ENCODE measurements at regions not wholly inside any gene's neighbourhood (a gene's known extent, or its start where the extent isn't known, plus 50 kb on each side); places are given as distances from the start of the nearest gene placed in this dataset.
A peak's percentile ranks its signal among the peaks of the same experiment; 100 is the strongest.
"Not testable (repeated sequence)": the region's sequence is repeated elsewhere in the genome, so short reads cannot be mapped to it uniquely, and the experiment has no call there.

DNA sequence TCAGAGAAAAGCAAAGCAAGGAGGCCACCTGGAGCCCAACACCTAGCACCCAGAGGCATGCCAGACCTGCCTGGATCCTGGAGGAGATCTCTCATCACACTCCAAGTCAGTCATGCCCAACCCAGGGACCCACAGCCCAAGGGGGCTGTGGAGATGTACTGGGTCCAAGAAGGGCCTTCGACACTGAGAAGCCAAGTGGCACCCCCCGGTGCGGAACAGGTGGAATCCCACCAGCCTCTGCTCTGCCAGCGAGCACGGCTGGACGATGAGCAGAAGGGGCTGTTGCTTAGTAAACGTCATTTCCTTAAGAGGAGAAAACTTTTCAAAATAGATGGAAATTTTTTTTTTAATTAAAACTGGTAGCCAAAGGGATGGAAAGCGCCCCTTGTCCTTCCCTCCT is 171.9 kb upstream of the GRK3 start:
- no peaks in the 10 kb centered on the region for H3K9me3 ChIP-seq (ENCODE audit: control insufficient read depth, low read length)
- H3K4me3 ChIP-seq (ENCODE audit: low read length) = no peak overlapping the region
- H3K27me3 ChIP-seq (ENCODE audit: control insufficient read depth, insufficient read depth, low read length) = no peaks in the 10 kb centered on the region
- no peaks in the 10 kb centered on the region for H3K36me3 ChIP-seq (ENCODE audit: control insufficient read depth, insufficient read depth, low read length)
- no peak overlapping the region for H3K9ac ChIP-seq (ENCODE audit: low read length)
- peaks cover 18% of the 10 kb centered on the region for H3K4me1 ChIP-seq (ENCODE audit: control insufficient read depth, insufficient read depth, low read length)

DNA sequence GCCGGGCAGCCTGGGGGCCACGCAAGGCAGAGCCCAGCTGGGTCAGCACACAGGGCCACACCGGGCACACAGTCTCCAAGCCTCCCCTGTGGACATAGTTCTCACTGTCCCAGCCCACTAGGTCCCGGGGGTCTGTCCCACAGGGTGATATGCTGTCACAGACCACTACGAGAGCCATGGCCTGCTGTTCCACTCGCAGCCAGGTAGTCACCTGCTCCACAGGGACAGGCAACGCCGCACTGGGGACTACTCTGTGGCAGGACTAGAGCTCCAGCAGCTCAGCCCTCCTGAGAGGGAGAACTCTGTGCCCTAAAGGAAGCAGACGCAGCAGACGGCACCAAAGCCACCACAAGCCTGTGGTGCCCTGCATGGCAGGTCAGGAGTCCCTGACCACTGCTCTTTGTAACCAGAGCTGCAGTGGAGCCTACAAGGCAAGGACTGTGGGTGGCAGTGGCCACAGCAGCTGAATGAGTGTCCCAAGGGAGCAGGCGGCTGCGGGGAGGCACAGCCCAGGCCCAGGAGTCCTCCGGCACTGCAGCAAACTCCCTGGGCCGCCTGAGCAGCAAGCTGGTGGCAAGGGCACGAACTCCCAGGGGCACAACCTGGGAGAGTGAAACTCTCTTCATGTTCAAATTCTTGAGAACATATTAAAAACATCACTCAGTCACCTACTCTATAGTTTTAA is 171.2 kb upstream of the GRK3 start:
- peaks cover 18% of the 10 kb centered on the region for H3K4me1 ChIP-seq (ENCODE audit: control insufficient read depth, insufficient read depth, low read length)
- no peaks in the 10 kb centered on the region for H3K9me3 ChIP-seq (ENCODE audit: control insufficient read depth, low read length)
- H3K9ac ChIP-seq (ENCODE audit: low read length) = no peak overlapping the region
- no peaks in the 10 kb centered on the region for H3K36me3 ChIP-seq (ENCODE audit: control insufficient read depth, insufficient read depth, low read length)
- H3K4me3 ChIP-seq (ENCODE audit: low read length) = no peak overlapping the region
- no peaks in the 10 kb centered on the region for H3K27me3 ChIP-seq (ENCODE audit: control insufficient read depth, insufficient read depth, low read length)

DNA sequence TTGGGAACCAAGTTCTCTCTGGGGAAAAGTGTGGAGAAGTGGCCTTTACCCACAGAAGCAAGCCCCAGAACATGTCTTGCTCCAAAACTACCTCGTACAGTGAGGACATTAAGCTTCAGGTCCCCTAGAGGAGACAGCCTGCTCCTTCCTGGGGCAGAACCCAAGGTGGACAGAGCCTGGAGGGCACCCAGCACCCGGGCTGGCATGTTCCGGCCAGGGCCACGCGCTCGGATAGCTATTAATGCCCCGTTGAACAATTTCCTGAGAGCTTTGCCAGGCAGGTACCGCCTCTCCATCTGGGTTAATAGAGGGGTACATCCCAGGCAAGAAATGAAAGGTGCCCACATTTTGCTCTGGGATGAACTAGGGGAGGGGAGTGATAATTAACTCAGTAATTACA is 169.0 kb upstream of the GRK3 start:
- Histone ChIP-seq H3K4me1 (ENCODE audit: control insufficient read depth, insufficient read depth, low read length) (peaks cover 17% of the 10 kb centered on the region), H3K36me3 (ENCODE audit: control insufficient read depth, insufficient read depth, low read length) (no peaks in the 10 kb centered on the region), H3K27me3 (ENCODE audit: control insufficient read depth, insufficient read depth, low read length) (no peaks in the 10 kb centered on the region)

DNA sequence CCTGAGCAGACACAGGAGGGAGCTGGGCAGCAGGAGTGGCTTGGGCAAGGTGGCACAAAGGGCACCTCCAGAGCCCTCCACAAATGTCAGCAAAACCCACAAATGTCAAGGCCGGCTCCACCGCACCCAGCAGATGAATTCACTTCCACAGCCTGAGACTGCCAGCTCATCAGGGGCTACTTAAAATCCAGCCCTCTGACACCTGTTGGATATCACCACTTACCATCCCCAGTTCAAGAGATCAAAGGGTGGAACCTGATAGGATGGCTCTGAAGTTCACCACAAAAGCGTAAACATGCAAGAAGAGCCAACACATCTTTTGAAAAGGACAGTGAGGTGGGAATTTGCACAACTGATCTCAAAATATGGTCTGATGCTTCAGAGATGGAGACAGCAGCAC is 168.6 kb upstream of the GRK3 start:
- Histone ChIP-seq H3K4me3 (ENCODE audit: low read length) (no peak overlapping the region), H3K27me3 (ENCODE audit: control insufficient read depth, insufficient read depth, low read length) (no peaks in the 10 kb centered on the region), H3K9ac (ENCODE audit: low read length) (no peak overlapping the region), H3K9me3 (ENCODE audit: control insufficient read depth, low read length) (no peaks in the 10 kb centered on the region), H3K36me3 (ENCODE audit: control insufficient read depth, insufficient read depth, low read length) (no peaks in the 10 kb centered on the region), H3K4me1 (ENCODE audit: control insufficient read depth, insufficient read depth, low read length) (peaks cover 17% of the 10 kb centered on the region)

More for the DNA sequence above, 169.0 kb upstream of the GRK3 start:
- Histone ChIP-seq H3K9ac (ENCODE audit: low read length) (no peak overlapping the region), H3K9me3 (ENCODE audit: control insufficient read depth, low read length) (no peaks in the 10 kb centered on the region), H3K4me3 (ENCODE audit: low read length) (no peak overlapping the region)

DNA sequence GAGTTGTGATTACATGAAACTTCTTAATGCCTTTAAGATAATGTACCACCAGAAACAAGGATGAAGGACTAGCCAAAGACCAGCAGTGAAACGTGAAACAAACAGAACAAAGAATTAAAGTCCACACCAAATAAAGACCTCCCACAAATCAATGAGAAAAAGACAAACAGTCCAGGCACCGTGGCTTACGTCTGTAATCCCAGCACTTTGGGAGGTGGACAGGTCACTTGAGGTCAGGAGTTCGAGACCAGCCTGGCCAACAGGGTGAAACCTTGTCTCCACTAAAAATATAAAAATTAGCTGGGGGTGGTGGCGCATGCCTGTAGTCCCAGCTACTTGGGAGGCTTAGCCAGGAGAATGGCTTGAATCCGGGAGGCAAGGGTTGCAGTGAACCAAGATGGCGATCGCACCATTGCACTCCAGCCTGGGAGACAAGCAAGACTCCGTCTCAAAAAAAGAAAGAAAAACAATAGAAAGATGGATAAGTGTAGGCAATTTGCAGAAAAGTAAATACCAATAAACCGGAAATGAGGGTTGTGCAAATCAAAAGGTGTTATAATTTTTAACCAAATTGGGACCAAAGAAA is 167.8 kb upstream of the GRK3 start:
- Histone ChIP-seq H3K27me3 (ENCODE audit: control insufficient read depth, insufficient read depth, low read length) (no peaks in the 10 kb centered on the region), H3K36me3 (ENCODE audit: control insufficient read depth, insufficient read depth, low read length) (no peaks in the 10 kb centered on the region), H3K4me1 (ENCODE audit: control insufficient read depth, insufficient read depth, low read length) (peaks cover 18% of the 10 kb centered on the region), H3K9me3 (ENCODE audit: control insufficient read depth, low read length) (no peaks in the 10 kb centered on the region), H3K4me3 (ENCODE audit: low read length) (no peak overlapping the region), H3K9ac (ENCODE audit: low read length) (no peak overlapping the region)

DNA sequence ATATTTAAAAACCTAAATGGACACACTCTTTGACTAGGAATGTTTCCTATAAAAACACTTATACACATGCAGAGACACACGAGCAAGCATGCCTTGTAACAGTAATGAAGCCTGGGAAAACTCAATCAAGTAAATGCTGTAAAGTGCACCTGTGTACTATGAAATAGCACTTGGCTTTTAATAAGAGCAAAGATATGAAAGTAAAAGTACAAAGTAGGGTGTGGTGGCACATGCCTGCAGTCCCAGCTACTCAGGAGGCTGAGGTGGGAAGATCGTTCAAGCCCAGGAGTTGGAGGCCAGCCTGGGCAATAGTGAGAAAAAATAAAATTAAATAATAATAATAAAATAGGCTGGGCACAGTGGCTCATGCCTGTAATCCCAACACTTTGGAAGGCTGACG is 166.9 kb upstream of the GRK3 start:
- peaks cover 16% of the 10 kb centered on the region for H3K4me1 ChIP-seq (ENCODE audit: control insufficient read depth, insufficient read depth, low read length)

DNA sequence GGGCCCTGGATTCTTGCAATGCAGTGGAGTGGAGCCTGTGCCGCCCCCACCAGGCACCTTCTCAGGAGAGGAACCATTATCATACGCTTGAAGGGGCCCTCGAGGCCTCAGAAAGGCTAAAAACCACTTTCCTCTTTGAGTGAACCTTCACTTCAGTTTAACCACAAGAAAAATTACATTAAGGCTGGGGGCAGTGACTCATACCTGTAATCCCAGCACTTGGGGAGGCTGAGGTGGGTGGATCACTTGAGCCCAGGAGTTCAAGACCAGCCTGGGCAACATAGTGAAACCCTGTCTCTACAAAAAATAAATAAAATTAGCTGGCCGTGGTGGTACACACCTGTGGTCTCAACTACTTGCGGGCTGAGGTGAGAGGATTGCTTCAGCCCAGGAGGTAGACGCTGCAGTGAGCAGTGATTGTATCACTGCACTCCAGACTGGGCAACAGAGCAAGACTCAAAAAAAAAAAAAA is 165.8 kb upstream of the GRK3 start:
- H3K27me3 ChIP-seq (ENCODE audit: control insufficient read depth, insufficient read depth, low read length); H3K9ac ChIP-seq (ENCODE audit: low read length): not testable (repeated sequence)
- H3K4me1 ChIP-seq (ENCODE audit: control insufficient read depth, insufficient read depth, low read length) = peaks cover 26% of the 10 kb centered on the region

More for the DNA sequence above, 166.9 kb upstream of the GRK3 start:
- no peak overlapping the region for H3K4me3 ChIP-seq (ENCODE audit: low read length)
- H3K9me3 ChIP-seq (ENCODE audit: control insufficient read depth, low read length) = no peaks in the 10 kb centered on the region
- H3K9ac ChIP-seq (ENCODE audit: low read length) = no peak overlapping the region
- no peaks in the 10 kb centered on the region for H3K36me3 ChIP-seq (ENCODE audit: control insufficient read depth, insufficient read depth, low read length)
- no peaks in the 10 kb centered on the region for H3K27me3 ChIP-seq (ENCODE audit: control insufficient read depth, insufficient read depth, low read length)

DNA sequence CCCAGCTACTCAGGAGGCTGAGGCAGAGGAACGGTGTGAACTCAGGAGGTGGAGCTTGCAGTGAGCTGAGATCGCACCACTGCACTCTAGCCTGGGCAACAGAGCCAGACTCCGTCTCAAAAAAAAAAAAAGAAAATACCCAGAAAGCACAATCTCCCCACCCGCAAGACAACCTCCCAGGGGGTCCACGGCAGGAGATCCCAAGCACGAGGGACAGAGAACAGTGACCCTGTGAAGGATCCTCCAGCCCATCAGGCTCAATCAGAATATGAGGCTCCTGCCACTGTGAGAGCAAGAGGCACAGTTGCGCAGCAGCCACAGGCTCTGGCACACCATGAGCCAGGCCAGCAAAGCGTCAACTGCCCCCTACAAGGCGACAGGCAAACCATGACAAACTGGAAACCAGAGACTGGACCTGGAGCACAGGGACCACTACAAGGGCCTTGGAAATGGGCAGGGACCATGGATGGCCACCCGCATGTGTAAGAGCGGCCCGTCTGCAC is 164.8 kb upstream of the GRK3 start:
- Histone ChIP-seq H3K9ac (ENCODE audit: low read length) (no peak overlapping the region), H3K27me3 (ENCODE audit: control insufficient read depth, insufficient read depth, low read length) (no peaks in the 10 kb centered on the region), H3K4me1 (ENCODE audit: control insufficient read depth, insufficient read depth, low read length) (peaks cover 34% of the 10 kb centered on the region), H3K9me3 (ENCODE audit: control insufficient read depth, low read length) (no peaks in the 10 kb centered on the region), H3K36me3 (ENCODE audit: control insufficient read depth, insufficient read depth, low read length) (no peaks in the 10 kb centered on the region), H3K4me3 (ENCODE audit: low read length) (no peak overlapping the region)

More for the DNA sequence above, 165.8 kb upstream of the GRK3 start:
- not testable (repeated sequence) for H3K4me3 ChIP-seq (ENCODE audit: low read length); H3K9me3 ChIP-seq (ENCODE audit: control insufficient read depth, low read length); H3K36me3 ChIP-seq (ENCODE audit: control insufficient read depth, insufficient read depth, low read length)

DNA sequence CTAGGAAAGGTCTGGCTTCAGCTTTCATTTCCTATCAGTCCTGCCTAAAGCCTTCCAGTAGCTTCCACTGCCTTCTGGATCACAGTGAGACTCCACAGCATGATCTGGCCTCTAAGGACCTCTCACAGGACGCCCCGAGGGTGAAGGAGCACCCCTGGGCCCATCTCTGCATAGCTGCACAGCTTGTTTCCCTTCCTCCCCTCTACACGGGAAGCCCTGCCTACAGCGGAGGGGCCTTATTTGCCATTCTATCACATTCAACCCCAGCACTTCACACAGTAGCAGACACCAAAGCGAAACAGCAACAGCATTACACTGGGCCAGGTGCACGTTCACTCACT is 162.3 kb upstream of the GRK3 start:
- Histone ChIP-seq H3K36me3 (ENCODE audit: control insufficient read depth, insufficient read depth, low read length) (no peaks in the 10 kb centered on the region), H3K4me3 (ENCODE audit: low read length) (no peak overlapping the region), H3K9ac (ENCODE audit: low read length) (no peak overlapping the region), H3K9me3 (ENCODE audit: control insufficient read depth, low read length) (no peaks in the 10 kb centered on the region), H3K4me1 (ENCODE audit: control insufficient read depth, insufficient read depth, low read length) (peaks cover 39% of the 10 kb centered on the region), H3K27me3 (ENCODE audit: control insufficient read depth, insufficient read depth, low read length) (no peaks in the 10 kb centered on the region)

DNA sequence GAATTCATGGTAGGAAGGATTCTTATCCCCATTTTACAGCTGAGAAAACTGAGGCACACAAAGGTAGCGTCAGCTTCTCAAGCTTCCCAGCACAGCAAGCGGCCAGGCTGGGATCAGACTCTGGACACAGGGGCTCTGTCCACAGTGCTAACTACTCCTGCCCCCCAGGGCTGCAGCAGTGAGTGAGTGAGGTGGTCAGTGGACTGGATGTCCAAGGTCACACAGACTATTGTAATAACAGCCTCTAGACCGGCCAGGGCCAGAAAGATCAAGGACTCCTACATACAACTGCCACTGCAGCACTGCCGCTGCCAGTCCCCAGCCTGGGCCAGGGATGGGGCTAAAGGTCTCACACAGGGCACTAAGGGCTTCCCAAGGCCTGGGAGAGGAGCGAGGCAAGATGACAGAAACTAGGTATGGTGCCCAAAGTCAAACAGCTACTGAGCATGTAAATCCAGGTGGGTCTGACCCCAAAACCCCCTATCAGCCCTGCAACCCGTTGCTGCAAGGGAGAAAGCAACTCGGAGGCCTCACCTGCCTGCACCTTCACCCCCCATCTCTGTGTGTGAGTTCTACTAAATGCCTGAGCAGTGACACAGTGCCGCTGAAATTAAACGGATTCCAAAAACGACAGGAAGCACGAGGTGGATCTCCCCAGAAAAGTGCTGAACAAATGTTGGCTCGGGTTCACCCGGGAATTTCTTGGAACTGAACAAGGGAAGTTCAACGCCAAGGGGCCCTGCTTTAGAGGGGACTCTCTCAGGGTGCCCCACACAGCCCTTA is 161.8 kb upstream of the GRK3 start:
- Histone ChIP-seq H3K9me3 (ENCODE audit: control insufficient read depth, low read length) (no peaks in the 10 kb centered on the region), H3K4me1 (ENCODE audit: control insufficient read depth, insufficient read depth, low read length) (peaks cover 39% of the 10 kb centered on the region), H3K9ac (ENCODE audit: low read length) (peak overlapping the region; percentile 62), H3K36me3 (ENCODE audit: control insufficient read depth, insufficient read depth, low read length) (no peaks in the 10 kb centered on the region), H3K27me3 (ENCODE audit: control insufficient read depth, insufficient read depth, low read length) (no peaks in the 10 kb centered on the region), H3K4me3 (ENCODE audit: low read length) (peak overlapping the region; percentile 55)

DNA sequence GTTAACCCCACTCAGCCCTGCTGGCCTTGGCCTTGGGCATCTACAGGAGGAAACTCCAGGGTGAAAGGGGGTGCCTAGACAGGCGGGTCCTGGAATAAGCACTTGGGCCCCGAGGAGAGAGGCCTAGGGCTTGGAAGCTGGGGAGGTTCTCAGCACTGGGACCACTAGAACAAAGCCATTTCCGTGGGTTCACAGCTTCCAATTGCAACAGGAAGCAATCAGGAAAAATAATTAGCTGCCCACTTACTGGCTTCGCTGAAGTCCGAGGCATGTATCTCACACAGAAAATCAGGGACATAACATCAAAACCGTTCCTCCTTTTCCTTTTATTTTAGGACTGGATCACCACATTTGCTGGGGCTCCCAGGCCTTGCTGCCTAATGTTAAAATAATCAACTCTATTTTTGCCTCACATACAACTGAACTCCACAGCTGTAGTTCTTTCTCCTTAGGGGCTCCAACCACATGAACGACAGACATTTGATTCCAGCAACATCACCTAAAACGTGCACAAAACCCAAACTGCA is 161.1 kb upstream of the GRK3 start:
- peak overlapping the region; percentile 62 for H3K9ac ChIP-seq (ENCODE audit: low read length)
- no peaks in the 10 kb centered on the region for H3K9me3 ChIP-seq (ENCODE audit: control insufficient read depth, low read length)

More for the DNA sequence above, 161.1 kb upstream of the GRK3 start:
- Histone ChIP-seq H3K36me3 (ENCODE audit: control insufficient read depth, insufficient read depth, low read length) (no peaks in the 10 kb centered on the region), H3K27me3 (ENCODE audit: control insufficient read depth, insufficient read depth, low read length) (no peaks in the 10 kb centered on the region), H3K4me3 (ENCODE audit: low read length) (peak overlapping the region; percentile 55), H3K4me1 (ENCODE audit: control insufficient read depth, insufficient read depth, low read length) (peaks cover 39% of the 10 kb centered on the region)

Measured in mucosa of stomach (tissue), 1 donor.